ENCODE measurements at regions not wholly inside any gene's neighbourhood (a gene's known extent, or its start where the extent isn't known, plus 50 kb on each side); places are given as distances from the start of the nearest gene placed in this dataset.

DNA sequence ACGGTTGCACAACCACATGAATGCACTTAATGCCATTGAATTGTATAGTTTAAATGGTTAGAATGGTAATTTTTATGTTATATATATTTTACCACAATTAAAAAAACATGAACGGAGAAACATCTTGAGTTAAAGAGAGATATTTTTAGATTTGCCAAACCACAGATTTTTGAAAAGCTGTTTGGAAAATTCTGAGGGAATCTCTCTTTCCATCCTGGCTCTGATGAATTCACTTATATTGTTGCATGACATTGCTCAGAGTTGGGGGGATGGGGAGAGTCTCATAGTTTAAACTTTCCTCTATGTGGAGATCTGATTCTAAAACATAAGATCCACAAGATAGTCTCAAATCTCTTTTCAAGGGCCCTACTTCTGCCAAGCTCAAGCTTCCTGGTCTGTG is 275.0 kb upstream of the NPVF start:
- DNase-seq (ENCODE audit: low read depth, low spot score): no peak

DNA sequence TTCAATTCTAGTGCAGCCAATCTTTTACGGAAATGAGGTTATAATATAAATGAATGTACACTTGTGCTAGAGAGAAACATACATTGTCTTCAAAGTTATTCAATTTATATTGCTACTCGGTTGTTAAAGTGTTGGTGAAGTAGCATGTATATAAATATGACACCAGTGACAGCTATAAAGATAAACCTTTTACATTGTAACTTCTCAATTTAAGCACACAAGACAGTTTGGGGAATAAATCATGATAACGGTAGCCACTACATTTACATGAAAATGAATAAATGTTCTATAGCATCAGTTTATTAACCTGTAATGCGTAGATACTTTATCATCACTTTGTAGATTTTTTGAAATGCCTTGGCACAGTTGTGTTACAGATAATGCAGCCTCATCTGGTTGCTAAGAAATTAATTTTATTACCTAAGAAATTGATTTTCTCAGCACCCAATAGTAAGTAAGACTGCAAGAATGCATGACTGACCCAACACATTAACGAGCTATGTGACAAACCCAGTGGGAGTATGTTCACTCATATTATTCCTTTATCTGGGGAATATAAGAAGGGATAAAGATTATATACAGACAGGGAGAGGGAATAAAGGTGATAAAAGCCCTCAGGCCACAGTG is 283.9 kb upstream of the NPVF start:
- no peak for DNase-seq (ENCODE audit: low read depth, low spot score)

DNA sequence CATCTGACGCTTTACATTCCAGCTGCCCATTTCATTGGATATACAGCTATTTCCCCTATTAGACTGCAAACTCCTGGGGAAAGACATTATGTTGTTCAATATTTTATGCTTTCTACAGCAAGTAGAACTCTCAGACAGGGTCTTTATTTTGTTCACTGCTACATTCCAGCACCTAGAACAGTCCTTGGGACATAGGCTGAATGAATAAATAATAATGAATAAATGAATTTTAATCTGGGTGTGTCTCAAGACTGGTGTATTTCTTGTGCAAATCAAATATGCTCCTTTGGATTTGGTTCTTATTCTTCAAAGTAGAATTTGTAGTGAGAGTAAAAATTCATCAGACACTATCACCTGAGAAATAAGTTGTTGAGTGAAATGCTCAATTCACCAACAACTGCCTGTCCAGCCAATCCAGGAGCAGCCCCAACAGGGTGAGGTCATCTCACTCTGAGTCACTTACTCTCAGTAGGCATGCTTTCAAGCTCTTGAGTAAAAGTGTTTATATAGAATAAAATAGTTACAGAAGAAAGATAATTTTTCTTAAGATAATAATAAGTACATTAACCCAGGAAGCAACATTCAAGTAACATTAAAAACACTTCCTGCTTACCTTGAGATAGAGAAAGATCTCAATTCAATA is 287.5 kb upstream of the NPVF start:
- DNase-seq (ENCODE audit: low read depth, low spot score): no peak

DNA sequence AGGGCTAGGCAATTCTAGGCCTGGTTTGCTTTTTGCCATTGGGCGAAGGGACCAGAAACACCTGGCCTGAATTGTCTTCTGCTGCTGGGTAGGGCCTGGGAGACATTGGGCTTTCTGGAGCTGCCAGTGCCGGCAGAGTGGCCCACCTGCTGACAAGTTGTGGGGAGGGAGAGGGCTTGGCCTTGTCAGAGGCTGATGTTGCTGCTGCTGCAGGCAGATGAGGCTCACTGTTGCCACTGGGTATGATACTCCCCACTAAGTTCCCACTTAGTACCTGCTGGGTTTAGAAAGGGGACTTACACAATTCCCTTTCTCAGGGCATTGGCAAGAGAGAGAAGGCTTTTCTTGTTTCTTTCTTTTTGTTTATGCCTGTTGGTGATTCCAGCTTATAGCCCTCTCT is 289.6 kb upstream of the NPVF start:
- no peak for DNase-seq (ENCODE audit: low read depth, low spot score)

DNA sequence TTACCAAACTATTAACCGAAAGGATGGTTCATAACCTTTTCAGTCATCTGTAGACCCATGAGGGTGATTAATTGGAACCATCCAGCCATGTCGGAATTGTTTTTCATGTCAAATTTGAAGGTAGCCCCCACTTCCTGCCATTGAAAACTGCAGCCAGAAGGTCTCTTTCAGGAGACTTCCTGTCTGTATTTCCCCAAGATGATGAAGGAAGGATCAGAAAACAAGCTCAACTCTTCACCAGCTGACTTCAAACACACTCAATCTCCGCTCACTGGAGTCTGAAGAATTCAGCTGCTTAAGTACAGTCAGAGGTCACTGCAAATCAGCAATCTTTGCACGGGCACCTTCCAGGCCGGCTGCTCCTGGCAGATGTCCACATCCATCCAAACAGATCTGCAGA is 291.7 kb upstream of the NPVF start:
- no peak for DNase-seq (ENCODE audit: low read depth, low spot score)

DNA sequence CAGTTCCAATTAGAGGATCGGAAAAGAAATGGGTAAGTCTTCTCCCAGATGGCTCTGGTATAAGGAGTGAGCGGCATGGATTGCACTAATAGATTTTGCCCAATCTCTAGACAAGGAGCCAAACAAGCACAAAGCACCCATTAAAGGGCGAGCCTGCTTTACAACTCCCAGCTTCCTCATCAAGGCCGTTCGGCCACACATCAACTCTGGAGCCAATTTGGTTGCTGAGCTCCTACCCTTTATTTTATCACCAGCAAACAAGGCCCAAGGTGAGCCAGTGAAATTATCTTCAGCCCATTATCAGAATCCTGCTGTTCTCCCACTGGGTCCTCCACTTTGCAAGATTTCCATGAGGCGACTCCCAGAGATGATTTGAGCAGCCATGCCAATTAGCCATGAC is 292.2 kb upstream of the NPVF start:
- DNase-seq (ENCODE audit: low read depth, low spot score): no peak

DNA sequence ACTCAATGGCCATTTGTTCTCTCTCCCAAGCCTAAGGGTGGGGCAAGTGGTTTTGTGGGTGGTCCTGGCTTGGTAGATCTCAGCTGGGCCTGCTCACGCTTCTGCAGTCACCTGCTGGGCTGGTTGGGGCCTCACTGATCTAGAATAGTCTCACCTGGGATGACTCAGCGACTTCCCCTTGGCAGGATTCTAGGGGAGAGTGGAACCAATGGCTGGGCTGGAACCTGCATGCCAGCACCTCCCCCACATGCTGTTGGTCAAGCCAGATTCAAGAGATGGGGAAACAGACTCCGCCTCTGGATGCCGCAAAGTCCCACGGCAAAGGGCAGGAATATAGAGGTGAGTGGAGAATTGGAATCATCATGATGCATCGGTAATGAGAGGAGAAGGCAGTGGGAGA is 292.9 kb upstream of the NPVF start:
- DNase-seq (ENCODE audit: low read depth, low spot score): no peak

DNA sequence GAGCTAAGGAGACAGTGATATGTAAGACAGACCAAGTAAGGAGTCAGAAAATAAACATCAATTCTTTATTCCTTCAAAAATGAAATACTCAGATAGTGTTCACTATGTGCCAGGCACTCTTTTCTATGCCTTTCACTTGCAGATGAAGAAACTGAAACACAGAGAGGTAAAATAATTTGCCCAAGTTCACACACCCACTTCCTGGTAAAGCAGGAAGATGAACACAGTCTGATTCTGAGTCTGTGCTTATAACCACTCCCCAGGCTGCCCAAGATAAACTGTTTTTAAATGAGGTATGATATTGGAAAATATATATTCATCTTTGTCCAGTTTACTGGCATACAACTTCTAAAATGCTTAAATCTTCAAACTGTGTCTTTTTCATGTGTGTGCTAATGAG is 294.4 kb upstream of the NPVF start:
- DNase-seq (ENCODE audit: low read depth, low spot score): no peak

DNA sequence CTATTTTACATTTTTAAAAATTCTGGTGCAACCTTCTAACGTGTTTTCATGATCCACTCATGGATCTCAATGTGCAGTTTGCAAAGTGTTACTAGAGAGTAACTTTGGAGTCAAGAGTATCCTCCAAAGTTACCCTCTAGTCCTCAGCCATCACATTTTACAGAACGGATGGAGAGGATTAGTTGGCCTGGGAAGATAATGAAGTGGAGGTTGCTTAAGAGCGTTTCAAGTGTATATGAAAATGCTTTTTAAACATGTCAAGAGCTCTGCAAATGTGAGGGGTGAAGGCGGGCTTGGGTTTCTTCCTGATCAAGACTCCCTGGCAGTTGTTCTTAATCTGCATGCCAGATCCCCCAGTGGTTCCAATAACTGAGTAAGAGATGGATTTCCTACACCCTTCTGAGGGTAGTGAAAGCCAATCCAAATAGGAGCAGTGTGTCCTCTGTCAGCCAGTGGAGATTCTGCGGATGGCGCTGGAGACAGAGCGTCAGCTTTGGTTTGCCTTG is 299.4 kb upstream of the NPVF start:
- no peak for DNase-seq (ENCODE audit: low read depth, low spot score)

DNA sequence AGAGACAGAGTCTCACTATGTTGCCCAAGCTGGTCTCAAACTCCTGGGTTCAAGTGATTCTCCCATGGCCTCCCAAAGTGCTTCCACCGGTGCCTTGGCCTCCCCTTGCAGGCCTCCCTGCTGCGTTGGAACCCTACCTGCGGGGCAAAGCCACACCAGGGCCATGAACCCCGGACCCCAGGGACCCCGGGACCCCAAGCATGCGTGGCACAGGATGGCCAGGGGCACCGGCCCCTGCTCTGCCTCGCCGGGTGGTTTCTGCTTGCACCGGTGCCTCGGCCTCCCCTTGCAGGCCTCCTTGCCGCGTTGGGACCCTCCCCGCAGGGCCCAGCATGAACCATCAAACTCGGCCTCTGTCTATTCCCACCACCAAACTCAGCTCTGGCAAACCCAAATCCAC is 301.0 kb upstream of the NPVF start:
- no peak for DNase-seq (ENCODE audit: low read depth, low spot score)

DNA sequence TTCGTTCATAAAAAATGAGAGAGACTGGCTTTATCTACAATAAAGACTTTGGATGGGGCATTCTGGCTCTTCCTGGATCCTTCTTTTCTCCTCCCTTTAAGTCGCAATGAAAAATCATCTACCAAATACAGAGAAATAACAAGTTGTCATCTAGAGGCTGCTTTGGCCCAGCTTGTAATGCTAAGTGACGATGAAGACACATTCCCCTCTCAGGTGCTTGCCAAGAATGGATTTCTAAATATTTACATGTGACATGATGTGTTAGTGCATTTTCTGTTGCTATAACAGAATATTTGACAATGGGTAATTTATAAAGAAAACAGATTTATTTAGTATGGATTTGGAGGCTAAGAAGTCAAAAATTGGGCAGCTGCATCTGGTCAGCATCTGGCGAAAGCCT is 308.6 kb upstream of the NPVF start:
- DNase-seq (ENCODE audit: low read depth, low spot score): no peak

DNA sequence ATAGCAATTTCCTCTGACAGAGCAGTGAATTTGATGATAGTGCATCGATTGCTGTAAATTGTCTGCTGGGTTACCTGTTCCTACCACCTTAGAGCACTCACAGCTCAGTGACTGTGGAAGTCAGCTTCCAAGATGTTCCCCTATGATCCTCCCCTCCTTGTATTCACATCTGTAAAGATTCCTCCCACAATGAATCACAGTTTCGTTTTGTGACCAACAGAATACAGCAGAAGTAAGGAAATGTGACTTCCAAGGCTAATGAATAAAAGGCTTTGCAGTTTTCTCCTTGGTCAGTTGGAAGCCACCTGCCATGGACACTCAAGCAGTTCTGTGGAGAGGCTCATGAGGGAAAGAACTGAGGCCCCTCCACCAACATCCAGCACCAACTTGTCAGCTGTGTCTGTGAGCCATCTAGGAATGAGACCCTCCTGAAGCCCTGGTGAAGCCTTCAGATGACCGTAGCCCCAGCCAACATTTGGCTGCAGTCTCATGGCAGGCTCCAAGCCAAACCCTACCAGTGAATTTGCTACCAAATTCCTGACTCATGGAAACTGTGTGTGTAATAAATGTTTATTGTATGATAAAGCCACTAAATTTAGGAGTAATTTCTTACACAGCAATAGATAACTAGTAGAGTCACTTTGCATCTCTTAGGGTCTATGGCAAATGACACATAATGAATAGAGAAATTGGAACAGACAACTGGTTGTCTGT is 309.5 kb upstream of the NPVF start:
- DNase-seq (ENCODE audit: low read depth, low spot score): no peak

DNA sequence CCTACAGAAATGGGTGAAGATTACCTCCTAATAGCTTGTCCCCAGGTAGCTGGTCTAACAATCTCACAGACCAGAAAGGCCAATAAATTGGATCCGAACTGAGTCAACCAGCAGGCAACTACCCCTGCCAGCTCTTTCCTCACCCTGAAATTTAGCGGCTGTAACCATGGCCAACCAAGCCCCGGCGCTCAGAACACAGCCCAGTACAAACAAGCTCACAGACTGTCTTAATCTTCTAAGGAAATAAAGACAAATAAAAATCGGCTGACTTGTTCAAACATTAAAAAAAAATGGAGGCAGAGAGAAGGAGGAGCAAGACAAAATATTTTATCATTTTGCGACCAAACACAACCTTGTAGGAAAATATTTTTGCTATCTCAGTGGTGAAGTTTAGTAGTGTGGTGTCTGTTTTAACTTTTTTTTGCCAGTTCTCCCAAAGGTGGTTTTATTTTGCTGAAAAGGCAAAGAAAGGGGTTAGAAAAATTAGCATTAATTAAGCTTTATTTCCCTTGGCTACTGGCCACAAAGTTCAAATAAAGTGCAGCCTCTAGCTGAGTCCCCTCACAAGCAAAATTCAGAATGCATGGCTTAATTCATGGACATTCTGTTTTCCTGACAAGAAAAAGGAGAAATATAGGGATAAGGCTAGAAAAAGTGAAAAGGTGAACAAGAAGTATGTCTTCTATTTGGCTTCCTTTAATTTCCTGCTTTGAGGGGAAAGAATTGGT is 313.0 kb upstream of the NPVF start:
- no peak for DNase-seq (ENCODE audit: low read depth, low spot score)

DNA sequence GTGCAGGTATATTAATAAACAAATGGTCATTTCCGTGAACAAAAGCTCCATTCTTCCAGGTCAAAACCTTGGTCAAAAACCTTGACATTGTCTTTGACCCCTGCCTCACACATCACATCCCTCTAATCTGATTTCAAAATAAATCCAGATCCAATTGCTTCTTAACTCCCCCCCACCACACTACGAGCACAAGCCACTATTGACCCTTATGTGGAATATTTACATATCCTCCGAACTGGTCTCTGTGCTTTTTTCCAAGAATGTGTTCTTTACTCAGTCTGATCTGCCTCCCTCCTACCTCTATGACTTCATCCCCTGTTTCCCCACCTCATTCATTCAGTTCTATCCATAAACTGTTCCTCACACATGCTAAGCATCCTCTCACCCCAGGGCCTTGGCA is 313.6 kb upstream of the NPVF start:
- no peak for DNase-seq (ENCODE audit: low read depth, low spot score)

DNA sequence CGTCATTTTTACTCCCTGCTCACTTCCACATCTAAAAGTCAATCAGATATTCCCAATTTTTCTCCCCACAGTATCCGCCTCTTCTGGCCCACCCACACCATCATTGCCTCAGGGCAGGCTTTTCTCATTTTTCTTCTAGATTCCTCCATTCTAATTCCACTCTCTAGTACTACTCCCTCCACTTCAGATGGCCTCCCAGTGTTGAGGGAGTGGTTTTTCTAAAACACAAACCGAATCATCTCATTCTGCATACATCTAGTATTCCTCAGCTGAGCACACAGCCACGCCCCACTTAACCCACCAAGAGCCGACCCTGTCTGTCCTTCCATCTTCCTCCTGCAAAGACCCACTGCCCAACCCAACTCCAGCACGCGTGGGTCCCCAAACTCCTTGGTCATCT is 314.9 kb upstream of the NPVF start:
- no peak for DNase-seq (ENCODE audit: low read depth, low spot score)

DNA sequence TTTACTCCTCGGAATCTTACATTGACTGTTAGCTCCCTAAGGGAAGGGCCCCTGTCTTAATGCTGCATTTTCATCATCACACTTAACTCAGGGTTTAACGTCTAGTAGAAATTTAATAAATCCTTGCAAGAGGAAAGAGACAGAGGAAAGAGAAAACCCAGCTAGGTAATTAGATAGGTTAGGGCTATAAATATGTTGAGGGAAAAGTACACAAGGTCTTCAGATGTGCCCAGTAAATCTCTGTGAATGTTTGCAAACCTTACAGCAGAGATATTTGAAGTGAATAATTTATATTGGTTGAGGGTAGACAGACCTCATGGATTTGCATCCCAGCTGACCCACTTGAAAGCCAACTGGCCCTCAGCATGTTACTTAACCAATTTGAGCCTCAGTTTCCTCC is 315.5 kb upstream of the NPVF start:
- DNase-seq (ENCODE audit: low read depth, low spot score): no peak

DNA sequence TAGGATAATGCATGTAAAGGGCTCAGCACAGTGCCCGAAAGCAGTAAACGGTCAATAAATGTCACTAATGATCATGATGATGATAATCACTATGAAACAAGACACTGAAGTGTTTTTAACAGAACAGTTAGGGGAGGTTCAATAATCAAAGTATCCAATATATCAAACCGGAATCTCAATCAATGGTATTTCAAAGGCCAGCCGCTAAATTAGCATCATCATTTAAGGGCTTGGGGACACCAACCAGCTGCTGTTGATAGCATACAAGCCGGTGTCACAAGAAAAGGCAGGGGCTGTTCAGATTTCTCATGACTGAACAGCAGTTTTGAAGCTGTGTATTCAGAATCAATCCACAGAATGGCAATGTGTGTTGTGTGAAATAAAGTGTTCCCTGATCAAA is 316.0 kb upstream of the NPVF start:
- DNase-seq (ENCODE audit: low read depth, low spot score): no peak

DNA sequence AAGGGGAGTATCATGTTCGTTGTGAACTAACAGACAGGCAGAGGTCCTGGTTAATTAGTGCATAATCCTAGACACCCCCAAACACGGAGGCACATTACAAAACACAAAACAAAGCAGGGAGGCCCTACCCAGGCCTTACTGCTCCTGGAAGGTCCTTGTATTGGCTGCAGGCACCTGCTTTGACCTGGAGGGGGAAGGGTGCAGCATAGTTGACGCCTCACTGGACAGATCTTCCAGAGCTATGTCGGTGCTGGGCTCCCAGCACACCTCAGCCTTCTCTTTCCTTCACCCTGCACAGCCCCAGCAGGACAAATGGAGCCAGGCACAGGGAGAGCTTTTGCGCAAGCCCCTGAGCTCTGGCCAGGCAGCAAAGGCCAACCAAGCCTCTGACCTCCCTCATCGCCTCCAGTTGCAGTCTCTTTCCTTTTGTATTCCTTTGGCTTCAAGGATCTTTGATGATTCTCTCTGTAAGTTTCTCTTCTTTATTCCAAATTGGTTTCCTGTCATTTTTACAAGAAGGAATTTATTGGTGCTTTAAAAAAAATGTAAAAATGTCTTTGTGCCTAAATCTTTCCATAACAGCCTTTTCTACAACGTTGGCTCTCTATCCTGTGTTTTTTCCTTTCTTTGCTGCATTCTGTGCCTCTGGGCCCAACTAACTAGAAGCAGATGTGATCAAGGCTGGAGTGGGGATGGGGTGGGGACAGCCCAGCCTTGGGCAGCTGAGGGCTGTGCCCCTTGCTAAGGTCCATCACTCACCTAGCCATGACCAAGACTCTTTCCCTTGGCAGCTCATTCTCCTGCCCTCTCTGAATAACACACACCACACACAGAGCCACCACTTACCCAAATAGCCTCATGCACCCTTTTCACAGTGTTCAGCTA is 317.1 kb upstream of the NPVF start:
- DNase-seq (ENCODE audit: low read depth, low spot score): no peak

DNA sequence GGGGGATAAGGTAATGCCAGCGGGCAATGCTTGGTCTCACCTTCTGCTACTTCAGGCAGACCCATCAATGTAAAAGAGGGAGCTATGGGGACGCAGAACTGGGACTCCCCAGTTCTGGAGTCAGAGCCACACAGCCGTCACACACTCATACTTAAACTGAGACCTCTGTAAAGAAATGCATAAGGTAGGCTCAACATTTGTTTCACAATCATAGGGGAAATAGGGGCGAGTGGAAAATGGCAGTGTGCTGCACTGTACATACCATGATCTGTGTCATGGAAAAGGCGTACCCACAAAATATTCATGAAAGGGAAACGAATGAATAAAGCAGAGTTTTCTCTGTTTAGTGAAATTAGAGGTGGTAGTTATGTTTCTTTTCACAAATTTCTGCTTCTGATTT is 318.0 kb upstream of the NPVF start:
- DNase-seq (ENCODE audit: low read depth, low spot score): no peak

DNA sequence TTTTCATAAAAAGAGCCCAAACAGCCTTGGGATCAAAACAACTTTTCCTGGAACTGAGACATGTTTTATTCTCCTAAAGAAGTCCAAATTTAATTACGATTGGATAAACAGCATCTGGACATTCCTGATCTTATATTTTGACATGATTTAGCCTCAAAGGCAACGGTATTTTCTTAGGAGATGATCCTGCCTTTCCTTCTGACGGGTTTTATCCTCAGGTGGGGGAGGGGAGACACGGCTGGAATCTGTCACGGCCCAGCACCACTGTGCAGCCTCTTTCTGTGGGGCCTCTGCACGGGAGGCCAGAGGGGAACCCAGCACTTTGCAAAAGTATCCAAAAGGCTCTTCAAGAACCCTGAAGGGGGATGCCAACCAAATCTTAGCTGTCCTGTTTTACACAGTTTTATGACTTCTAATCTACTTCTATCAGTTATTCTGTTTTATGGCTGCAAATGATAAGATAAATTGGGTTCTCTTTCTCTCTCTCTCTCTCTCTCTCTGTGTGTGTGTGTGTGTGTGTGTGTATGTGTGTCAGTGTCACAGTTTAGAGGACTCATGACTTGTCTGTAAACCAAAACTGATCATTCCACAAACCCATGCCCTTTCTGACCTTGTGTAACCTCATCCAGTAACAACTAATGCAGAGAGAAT is 321.1 kb upstream of the NPVF start:
- DNase-seq (ENCODE audit: low read depth, low spot score): no peak

DNA sequence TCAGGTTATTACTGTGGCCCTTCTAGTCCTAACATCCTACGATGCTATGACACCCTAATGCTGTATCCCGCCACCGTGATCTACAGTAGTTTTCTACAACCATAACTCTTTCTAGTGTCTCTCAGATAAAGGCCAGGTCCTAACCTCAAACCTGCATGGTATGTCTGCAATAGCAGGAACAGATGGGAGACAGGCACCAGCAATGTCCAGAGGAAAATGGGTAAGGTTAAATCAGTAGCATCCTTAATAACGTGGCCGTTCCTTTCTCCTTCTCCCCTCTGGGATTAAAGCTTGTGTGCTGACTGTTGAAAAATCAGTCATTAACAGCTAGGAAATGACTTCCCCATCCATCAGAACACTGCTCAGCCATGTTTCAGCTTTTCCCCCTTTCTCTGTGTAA is 321.9 kb upstream of the NPVF start:
- no peak for DNase-seq (ENCODE audit: low read depth, low spot score)
